Vagina (tissue), 2 donors: ENCODE measurements at regions not wholly inside any gene's neighbourhood (a gene's known extent, or its start where the extent isn't known, plus 50 kb on each side); places are given as distances from the start of the nearest gene placed in this dataset.

Experiments used
- POLR2A ChIP-seq, 2 donors: fragments of 450-650 bp; IDR thresholded peaks; one replicate each; pipeline ENCODE4 v1.6.1; 2017; ENCODE audit warnings: antibody characterized with exemption in 2 of 2, mild to moderate bottlenecking in 2 of 2, moderate library complexity in 2 of 2
- POLR2AphosphoS5 ChIP-seq, 2 donors: sonication (generic); formaldehyde crosslinking; IDR thresholded peaks; one replicate each; pipeline ENCODE4 v1.9.0; 2017; ENCODE audit warnings: antibody characterized with exemption in 2 of 2, mild to moderate bottlenecking in 2 of 2, low read depth in 1 of 2; ENCODE audit not compliant: insufficient read depth in 1 of 2
- TF ChIP-seq, protein P1 (sequence below), 3 experiments: fragments of 450-650 bp in 2 of 3; fragments of 200-600 bp in 1 of 3; sonication (generic) in 1 of 3; IDR thresholded peaks; one replicate each; pipeline ENCODE4 v1.5.1; 2017 to 2019; ENCODE audit warnings: antibody characterized with exemption in 3 of 3, mild to moderate bottlenecking in 2 of 3, moderate library complexity in 2 of 3

DNA sequence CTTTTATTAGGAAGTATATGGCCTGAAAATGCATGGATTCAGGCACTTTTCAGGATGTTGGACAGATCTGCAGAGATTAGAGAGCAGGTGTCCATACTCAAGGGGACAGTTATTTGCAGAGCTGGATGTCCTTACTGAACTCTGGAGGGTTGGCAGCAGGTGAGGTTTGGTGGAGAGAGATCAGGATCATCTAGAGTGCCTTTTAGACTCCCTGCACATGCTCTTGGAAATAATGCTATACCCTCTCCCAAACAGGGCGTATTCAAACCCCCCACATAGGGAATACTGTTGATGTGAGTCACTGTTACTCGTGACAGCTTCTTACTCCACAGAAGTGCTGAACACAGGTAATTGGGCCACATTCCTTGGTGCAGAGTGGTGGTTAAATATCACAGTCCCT is 725.7 kb upstream of the SGCG start:
- TF ChIP-seq, protein P1, sequence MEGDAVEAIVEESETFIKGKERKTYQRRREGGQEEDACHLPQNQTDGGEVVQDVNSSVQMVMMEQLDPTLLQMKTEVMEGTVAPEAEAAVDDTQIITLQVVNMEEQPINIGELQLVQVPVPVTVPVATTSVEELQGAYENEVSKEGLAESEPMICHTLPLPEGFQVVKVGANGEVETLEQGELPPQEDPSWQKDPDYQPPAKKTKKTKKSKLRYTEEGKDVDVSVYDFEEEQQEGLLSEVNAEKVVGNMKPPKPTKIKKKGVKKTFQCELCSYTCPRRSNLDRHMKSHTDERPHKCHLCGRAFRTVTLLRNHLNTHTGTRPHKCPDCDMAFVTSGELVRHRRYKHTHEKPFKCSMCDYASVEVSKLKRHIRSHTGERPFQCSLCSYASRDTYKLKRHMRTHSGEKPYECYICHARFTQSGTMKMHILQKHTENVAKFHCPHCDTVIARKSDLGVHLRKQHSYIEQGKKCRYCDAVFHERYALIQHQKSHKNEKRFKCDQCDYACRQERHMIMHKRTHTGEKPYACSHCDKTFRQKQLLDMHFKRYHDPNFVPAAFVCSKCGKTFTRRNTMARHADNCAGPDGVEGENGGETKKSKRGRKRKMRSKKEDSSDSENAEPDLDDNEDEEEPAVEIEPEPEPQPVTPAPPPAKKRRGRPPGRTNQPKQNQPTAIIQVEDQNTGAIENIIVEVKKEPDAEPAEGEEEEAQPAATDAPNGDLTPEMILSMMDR (IDR thresholded peaks at IDR 0.05), result no peak
- no peak for TF ChIP-seq POLR2AphosphoS5 (IDR thresholded peaks at IDR 0.05; ENCODE audit: insufficient read depth in 1 of 2, low read depth in 1 of 2)
- TF ChIP-seq POLR2A (IDR thresholded peaks at IDR 0.05), result no peak
